Stomach (tissue), 4 donors: ENCODE measurements at regions not wholly inside any gene's neighbourhood (a gene's known extent, or its start where the extent isn't known, plus 50 kb on each side); places are given as distances from the start of the nearest gene placed in this dataset.

Experiments used
- EP300 ChIP-seq: sonication (generic); formaldehyde crosslinking; IDR thresholded peaks from one replicate; pipeline ENCODE4 v1.6.1; 2017; ENCODE audit warnings: antibody characterized with exemption
- POLR2A ChIP-seq, 4 donors: fragments of 450-650 bp; IDR thresholded peaks; one replicate each; pipeline ENCODE4 v1.6.1; 2016; ENCODE audit warnings: antibody characterized with exemption in 4 of 4, control low read depth in 2 of 4, mild to moderate bottlenecking in 1 of 4, moderate library complexity in 1 of 4

DNA sequence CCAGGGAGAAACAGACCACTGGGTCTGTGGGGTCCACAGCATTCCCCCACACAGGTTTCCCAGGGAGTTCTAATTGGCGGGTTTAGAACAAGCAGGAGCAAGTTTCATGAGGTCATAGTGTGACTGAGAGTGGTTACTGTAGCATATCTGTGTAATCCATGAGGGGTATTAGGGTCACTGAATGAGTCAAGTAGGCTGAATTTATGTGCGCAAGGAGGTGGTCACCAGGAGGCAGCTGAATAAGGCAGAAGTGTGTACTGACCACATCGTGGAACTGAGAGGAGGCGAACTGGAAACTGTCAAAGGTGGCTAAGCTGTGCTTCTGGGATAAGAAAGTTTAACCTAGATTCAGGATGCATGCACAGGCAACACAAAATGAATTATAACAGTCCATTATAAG lies 876.0 kb downstream of the METTL15 start:
- TF ChIP-seq POLR2A (IDR thresholded peaks at IDR 0.05), result no peak
- TF ChIP-seq EP300, result no peak
